AG04450 (cell line): ENCODE measurements at regions not wholly inside any gene's neighbourhood (a gene's known extent, or its start where the extent isn't known, plus 50 kb on each side); places are given as distances from the start of the nearest gene placed in this dataset.
"Not testable (repeated sequence)": the region's sequence is repeated elsewhere in the genome, so short reads cannot be mapped to it uniquely, and the experiment has no call there.

Source experiments
- CTCF ChIA-PET: fragments of 300-600, 350-600 bp; formaldehyde crosslinking; extraction: SDS; loops from one replicate; lab custom pipeline; 2022; ENCODE audit warnings: antibody characterized with exemption, inconsistent platforms; lab: Charles Lee
- POLR2A ChIA-PET: fragments of 350-600 bp; formaldehyde crosslinking; extraction: SDS; loops from one replicate; lab custom pipeline; 2021; ENCODE audit warnings: antibody characterized with exemption, inconsistent platforms; lab: Yijun Ruan, JAX
- DNase-seq: peaks from one replicate; pipeline ENCODE4 v3.0.0-alpha.2; 2011; ENCODE audit warnings: low read depth, low spot score
- H3K27ac ChIP-seq: one replicate; pipeline ENCODE4 v1.5.1; 2012; ENCODE audit warnings: low read depth, low read length, control low read depth
- H3K27me3 ChIP-seq: one replicate; pipeline ENCODE4 v1.6.0; 2012; ENCODE audit warnings: low read length; ENCODE audit not compliant: control insufficient read depth, insufficient read depth
- H3K4me3 ChIP-seq: 2 replicates; pipeline ENCODE4 v1.5.1; 2011; ENCODE audit warnings: mild to moderate bottlenecking, low read depth, low read length, control low read depth
- H3K9me3 ChIP-seq: 2 replicates; pipeline ENCODE4 v1.5.1; 2012; ENCODE audit warnings: low read length; ENCODE audit not compliant: control insufficient read depth, insufficient read depth
- TF ChIP-seq, protein P1 (sequence below): IDR thresholded peaks from 2 replicates; pipeline ENCODE4 v1.5.1; 2011; ENCODE audit warnings: low read depth, low read length, control low read depth, inconsistent platforms

DNA sequence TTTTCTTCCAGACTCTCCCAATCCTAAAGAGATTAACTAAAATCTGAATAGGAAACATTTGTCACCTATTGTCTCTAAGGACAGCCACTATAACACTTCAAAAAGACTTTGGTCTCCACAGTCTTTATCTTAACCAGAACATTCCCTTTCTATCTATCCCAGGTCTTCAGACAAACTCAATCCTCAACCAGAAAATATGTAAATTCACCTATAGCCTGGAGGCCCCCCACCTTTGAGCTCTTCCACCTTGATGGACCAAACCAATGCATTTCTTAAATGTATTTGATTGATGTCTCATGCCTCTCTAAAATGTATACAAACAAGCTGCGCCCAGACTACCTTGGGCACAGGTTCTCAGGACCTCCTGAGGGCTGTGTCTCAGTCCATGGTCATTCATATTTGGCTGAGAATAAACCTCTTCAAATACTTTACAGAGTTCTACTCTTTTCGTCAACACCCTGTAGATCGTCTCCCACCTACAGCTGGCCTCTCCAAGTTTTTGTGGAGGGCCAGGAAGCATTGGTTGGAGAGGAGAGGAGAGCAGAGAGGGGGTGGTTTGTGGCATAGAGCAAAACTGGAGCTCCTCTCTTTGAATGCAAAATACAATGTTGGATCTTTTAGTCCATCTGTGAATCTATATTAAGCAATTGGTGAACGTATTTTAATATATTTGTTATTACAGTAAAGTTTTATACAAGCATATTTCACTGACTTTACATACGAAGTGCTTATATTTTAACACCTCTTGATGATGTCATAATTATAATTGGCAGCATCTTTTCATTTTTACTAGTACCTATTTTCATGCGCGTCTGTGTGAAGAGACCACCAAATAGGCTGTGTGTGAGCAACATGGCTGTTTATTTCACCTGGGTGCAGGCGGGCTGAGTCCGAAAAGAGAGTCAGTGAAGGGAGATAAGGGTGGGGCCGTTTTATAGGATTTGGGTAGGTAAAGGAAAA is 230.7 kb upstream of the DUSP10 start:
- Histone ChIP-seq H3K9me3 (no peaks in the 10 kb centered on the region), H3K4me3 (no peak overlapping the region), H3K27ac (no peak overlapping the region), H3K27me3 (no peaks in the 10 kb centered on the region)
- TF ChIP-seq, protein P1, sequence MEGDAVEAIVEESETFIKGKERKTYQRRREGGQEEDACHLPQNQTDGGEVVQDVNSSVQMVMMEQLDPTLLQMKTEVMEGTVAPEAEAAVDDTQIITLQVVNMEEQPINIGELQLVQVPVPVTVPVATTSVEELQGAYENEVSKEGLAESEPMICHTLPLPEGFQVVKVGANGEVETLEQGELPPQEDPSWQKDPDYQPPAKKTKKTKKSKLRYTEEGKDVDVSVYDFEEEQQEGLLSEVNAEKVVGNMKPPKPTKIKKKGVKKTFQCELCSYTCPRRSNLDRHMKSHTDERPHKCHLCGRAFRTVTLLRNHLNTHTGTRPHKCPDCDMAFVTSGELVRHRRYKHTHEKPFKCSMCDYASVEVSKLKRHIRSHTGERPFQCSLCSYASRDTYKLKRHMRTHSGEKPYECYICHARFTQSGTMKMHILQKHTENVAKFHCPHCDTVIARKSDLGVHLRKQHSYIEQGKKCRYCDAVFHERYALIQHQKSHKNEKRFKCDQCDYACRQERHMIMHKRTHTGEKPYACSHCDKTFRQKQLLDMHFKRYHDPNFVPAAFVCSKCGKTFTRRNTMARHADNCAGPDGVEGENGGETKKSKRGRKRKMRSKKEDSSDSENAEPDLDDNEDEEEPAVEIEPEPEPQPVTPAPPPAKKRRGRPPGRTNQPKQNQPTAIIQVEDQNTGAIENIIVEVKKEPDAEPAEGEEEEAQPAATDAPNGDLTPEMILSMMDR = no peak
- no peak for DNase-seq
- ChIA-PET POLR2A (no interaction called here), CTCF (no interaction called here)

DNA sequence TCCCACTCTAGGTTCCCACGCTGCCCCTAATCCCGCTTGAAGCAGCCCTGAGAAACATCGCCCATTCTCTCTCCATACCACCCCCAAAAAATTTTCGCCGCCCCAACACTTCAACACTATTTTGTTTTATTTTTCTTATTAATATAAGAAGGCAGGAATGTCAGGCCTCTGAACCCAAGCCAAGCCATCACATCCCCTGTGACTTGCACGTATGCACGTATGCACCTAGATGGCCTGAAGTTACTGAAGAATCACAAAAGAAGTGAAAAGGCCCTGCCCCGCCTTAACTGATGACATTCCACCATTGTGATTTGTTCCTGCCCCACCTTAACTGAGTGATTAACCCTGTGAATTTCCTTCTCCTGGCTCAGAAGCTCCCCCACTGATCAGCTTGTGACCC is 229.1 kb upstream of the DUSP10 start:
- H3K4me3 ChIP-seq, CTCF ChIA-PET, DNase-seq, POLR2A ChIA-PET, H3K27ac ChIP-seq, H3K27me3 ChIP-seq, H3K9me3 ChIP-seq: not testable (repeated sequence)

DNA sequence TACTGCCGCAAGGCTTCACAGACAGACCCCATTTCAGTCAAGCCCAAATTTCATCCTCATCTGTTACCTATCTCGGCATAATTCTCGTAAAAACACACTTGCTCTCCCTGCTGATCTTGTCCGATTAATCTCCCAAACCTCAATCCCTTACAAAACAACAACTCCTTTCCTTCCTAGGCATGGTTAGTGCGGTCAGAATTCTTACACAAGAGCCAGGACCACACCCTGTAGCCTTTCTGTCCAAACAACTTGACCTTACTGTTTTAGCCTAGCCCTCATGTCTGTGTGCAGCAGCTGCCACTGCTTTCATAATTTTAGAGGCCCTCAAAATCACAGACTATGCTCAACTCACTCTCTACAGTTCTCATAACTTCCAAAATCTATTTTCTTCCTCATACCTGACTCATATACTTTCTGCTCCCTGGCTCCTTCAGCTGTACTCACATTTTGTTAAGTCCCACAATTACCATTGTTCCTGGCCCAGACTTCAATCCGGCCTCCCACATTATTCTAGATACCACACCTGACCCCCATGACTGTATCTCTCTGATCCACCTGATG is 227.5 kb upstream of the DUSP10 start:
- H3K27me3 ChIP-seq, DNase-seq, CTCF ChIA-PET, H3K27ac ChIP-seq, H3K4me3 ChIP-seq, POLR2A ChIA-PET, H3K9me3 ChIP-seq: not testable (repeated sequence)

DNA sequence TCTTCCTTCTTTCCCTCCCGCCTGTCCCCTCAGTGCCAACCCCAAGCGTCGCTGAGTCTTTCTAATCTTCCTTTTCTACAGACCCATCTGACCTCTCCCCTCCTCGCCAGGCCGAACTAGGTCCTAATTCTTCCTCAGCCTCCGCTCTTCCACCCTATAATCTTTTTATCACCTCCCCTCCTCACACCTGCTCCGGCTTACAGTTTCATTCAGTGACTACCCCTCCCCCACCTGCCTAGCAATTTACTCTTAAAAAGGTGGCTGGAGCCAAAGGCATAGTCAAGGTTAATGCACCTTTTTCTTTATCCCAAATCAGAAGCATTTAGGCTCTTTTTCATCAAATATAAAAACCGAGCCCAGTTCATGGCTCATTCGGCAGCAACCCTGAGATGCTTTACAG is 225.6 kb upstream of the DUSP10 start:
- DNase-seq, H3K9me3 ChIP-seq, CTCF ChIA-PET, H3K27me3 ChIP-seq, H3K4me3 ChIP-seq, H3K27ac ChIP-seq, POLR2A ChIA-PET: not testable (repeated sequence)

DNA sequence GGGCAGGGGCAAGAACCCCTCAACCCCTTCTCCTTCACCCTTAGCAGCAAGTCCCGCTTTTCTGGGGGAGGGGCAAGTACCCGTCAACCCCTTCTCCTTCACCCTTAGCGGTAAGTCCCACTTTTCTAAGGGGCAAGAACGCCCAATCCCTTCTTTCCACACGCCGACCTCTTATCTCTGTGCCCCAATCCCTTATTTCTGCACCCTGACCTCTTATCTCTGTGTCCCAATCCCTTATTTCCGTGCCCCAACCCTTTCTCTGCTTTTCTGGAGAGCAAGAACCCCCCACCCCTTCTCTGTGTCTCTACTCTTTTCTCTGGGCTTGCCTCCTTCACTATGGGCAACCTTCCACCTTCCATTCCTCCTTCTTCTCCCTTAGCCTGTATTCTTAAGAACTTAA is 225.0 kb upstream of the DUSP10 start:
- POLR2A ChIA-PET, H3K9me3 ChIP-seq, CTCF ChIA-PET, H3K4me3 ChIP-seq, DNase-seq, H3K27me3 ChIP-seq, H3K27ac ChIP-seq: not testable (repeated sequence)

DNA sequence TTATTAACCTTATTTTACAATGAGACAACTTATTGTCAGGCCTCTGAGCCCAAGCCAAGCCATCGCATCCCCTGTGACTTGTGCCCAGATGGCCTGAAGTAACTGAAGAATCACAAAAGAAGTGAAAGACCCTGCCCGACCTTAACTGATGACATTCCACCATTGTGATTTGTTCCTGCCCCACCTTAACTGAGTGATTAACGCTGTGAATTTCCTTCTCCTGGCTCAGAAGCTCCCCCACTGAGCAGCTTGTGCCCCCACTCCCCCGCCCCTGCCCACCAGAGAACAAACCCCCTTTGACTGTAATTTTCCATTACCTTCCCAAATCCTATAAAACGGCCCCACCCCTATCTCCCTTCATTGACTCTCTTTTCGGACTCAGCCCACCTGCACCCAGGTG is 224.0 kb upstream of the DUSP10 start:
- POLR2A ChIA-PET, CTCF ChIA-PET: not testable (repeated sequence)

DNA sequence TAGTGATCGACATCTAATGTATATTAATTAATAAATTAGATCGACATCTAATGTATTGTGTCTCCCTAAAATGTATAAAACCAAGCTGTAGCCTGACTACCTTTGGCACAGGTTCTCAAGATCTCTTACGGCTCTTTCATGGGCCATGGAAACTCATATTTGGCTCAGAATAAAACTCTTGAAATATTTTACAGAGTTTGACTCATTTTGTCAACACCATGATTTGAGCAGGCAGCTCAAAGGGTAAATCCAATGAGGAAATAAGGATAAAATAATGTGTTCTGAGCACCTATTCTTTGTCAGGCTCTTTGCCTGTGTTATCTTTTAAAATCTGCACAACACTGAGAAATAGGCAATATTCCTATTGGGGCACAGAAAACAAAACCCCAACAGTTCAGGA is 223.4 kb upstream of the DUSP10 start:
- no peak for DNase-seq
- CTCF ChIA-PET = no interaction called here
- TF ChIP-seq, protein P1 = no peak

More for the DNA sequence above, 224.0 kb upstream of the DUSP10 start:
- not testable (repeated sequence) for H3K9me3 ChIP-seq, H3K27ac ChIP-seq, H3K27me3 ChIP-seq, H3K4me3 ChIP-seq, DNase-seq

More for the DNA sequence above, 223.4 kb upstream of the DUSP10 start:
- POLR2A ChIA-PET = no interaction called here
- Histone ChIP-seq H3K27ac (no peak overlapping the region), H3K4me3 (no peak overlapping the region), H3K27me3 (no peaks in the 10 kb centered on the region), H3K9me3 (no peaks in the 10 kb centered on the region)
